Activated CD4-positive, alpha-beta T cell treated with anti-CD3 and anti-CD28 coated beads for 36 hours (primary cell): ENCODE measurements at regions not wholly inside any gene's neighbourhood (a gene's known extent, or its start where the extent isn't known, plus 50 kb on each side); places are given as distances from the start of the nearest gene placed in this dataset.
"Not testable (repeated sequence)": the region's sequence is repeated elsewhere in the genome, so short reads cannot be mapped to it uniquely, and the experiment has no call there.

Source experiments
- ATAC-seq: fragments of 200-7000 bp; cut with Tn5 transposase; one replicate; pipeline ENCODE4 v1.10.0; 2021; ENCODE audit warnings: mild to moderate bottlenecking, moderate library complexity
- CTCF ChIA-PET: fragments of 350-600 bp; sonication (Branson Sonifier 250); formaldehyde crosslinking; loops from one replicate; lab custom pipeline; 2021; ENCODE audit warnings: antibody characterized with exemption; lab: Charles Lee
- POLR2A ChIA-PET: fragments of 350-600 bp; sonication (Branson Sonifier 250); formaldehyde crosslinking; loops from one replicate; lab custom pipeline; 2021; ENCODE audit warnings: antibody characterized with exemption, inconsistent platforms; lab: Charles Lee
- DNase-seq: peaks from one replicate; pipeline ENCODE4 v3.0.0-alpha.2; 2020
- H3K27ac Mint-ChIP-seq: one replicate; pipeline ENCODE4 v1.8.0; 2021; ENCODE audit warnings: mixed read lengths
- H3K27me3 Mint-ChIP-seq: one replicate; pipeline ENCODE4 v1.8.0; 2021; ENCODE audit warnings: mixed read lengths
- H3K36me3 Mint-ChIP-seq: one replicate; pipeline ENCODE4 v1.8.0; 2021; ENCODE audit warnings: low read depth, mixed read lengths
- H3K4me1 Mint-ChIP-seq: one replicate; pipeline ENCODE4 v1.8.0; 2021; ENCODE audit warnings: mixed read lengths
- H3K4me3 Mint-ChIP-seq: one replicate; pipeline ENCODE4 v1.8.0; 2021; ENCODE audit warnings: mild to moderate bottlenecking, moderate library complexity, mixed read lengths
- H3K9me3 Mint-ChIP-seq: one replicate; pipeline ENCODE4 v1.8.0; 2021; ENCODE audit warnings: low read depth, mixed read lengths
- intact Hi-C, 2 experiments: fragments of 100-400 bp; cut with DNase I in 1 of 2; cut with micrococcal nuclease in 1 of 2; formaldehyde crosslinking; loops; one replicate each; pipeline versions ENCODE4 v1.14.2 to v1.15.1; 2022 to 2024; cut with DNase I, micrococcal nuclease

- intact Hi-C loops, result no loop called here
- Mint-ChIP-seq H3K27me3 (peaks cover 10% of the 10 kb centered on the region), H3K9me3 (no peaks in the 10 kb centered on the region), H3K4me1 (no peaks in the 10 kb centered on the region), H3K27ac (no peak overlapping the region), H3K4me3 (no peak overlapping the region), H3K36me3 (no peaks in the 10 kb centered on the region)
- ATAC-seq (no peak), DNase-seq (no peak)
- ChIA-PET CTCF (interaction anchor here (0.6 kb wide), 1 partner anchor 503 kb away, joined by 3 read pairs; no protein-coding TSS in a partner anchor), POLR2A (no interaction called here)
Measured at GRCh38 chrX:3803713-3804112, 90.3 kb upstream of the PRKX start.

- H3K9me3 Mint-ChIP-seq, result no peaks in the 10 kb centered on the region
- ATAC-seq, result no peak
- no peaks in the 10 kb centered on the region for H3K4me1 Mint-ChIP-seq
- H3K36me3 Mint-ChIP-seq, result no peaks in the 10 kb centered on the region
- intact Hi-C loops, result no loop called here
- peaks cover 6% of the 10 kb centered on the region for H3K27me3 Mint-ChIP-seq
- no peak overlapping the region for H3K4me3 Mint-ChIP-seq
- H3K27ac Mint-ChIP-seq, result no peak overlapping the region
- ChIA-PET CTCF (interaction anchor here (0.6 kb wide), 1 partner anchor 503 kb away, joined by 3 read pairs; no protein-coding TSS in a partner anchor), POLR2A (no interaction called here)
- DNase-seq, result no peak
Measured at GRCh38 chrX:3803305-3803704, 89.9 kb upstream of the PRKX start.

- H3K36me3 Mint-ChIP-seq, H3K4me1 Mint-ChIP-seq, DNase-seq, H3K27ac Mint-ChIP-seq, POLR2A ChIA-PET, H3K27me3 Mint-ChIP-seq, intact Hi-C loops, ATAC-seq, H3K4me3 Mint-ChIP-seq, H3K9me3 Mint-ChIP-seq, CTCF ChIA-PET: not testable (repeated sequence)
Measured at GRCh38 chrX:3795411-3795810, 82.0 kb upstream of the PRKX start.

GRCh38 chrX:3791449-3791848 is 78.0 kb upstream of the PRKX start:
- Mint-ChIP-seq H3K4me1 (no peaks in the 10 kb centered on the region), H3K4me3 (no peak overlapping the region), H3K36me3 (no peaks in the 10 kb centered on the region), H3K9me3 (no peaks in the 10 kb centered on the region), H3K27ac (no peak overlapping the region), H3K27me3 (peaks cover 3% of the 10 kb centered on the region)
- intact Hi-C loops, result loop anchor here in 1 of 2 experiments (5.0 kb wide), 1 partner anchor 69 kb away; no protein-coding TSS in a partner anchor
- POLR2A ChIA-PET, result no interaction called here
- DNase-seq (no peak), ATAC-seq (no peak)
- CTCF ChIA-PET, result no interaction called here

- H3K4me3 Mint-ChIP-seq, result no peak overlapping the region
- POLR2A ChIA-PET, result no interaction called here
- no peaks in the 10 kb centered on the region for H3K4me1 Mint-ChIP-seq
- no peak overlapping the region for H3K27ac Mint-ChIP-seq
- CTCF ChIA-PET, result no interaction called here
- H3K27me3 Mint-ChIP-seq, result no peaks in the 10 kb centered on the region
- no peak for ATAC-seq
- no peaks in the 10 kb centered on the region for H3K36me3 Mint-ChIP-seq
- DNase-seq, result peak; percentile 6
- peaks cover 2% of the 10 kb centered on the region for H3K9me3 Mint-ChIP-seq
- intact Hi-C loops, result no loop called here
Measured at GRCh38 chrX:3788494-3789233, 75.2 kb upstream of the PRKX start.

- no peak overlapping the region for H3K27ac Mint-ChIP-seq
- CTCF ChIA-PET, result no interaction called here
- POLR2A ChIA-PET, result no interaction called here
- ATAC-seq (no peak), DNase-seq (no peak)
- no peaks in the 10 kb centered on the region for H3K4me1 Mint-ChIP-seq
- no peak overlapping the region for H3K4me3 Mint-ChIP-seq
- intact Hi-C loops, result no loop called here
- H3K27me3 Mint-ChIP-seq, result no peaks in the 10 kb centered on the region
- H3K36me3 Mint-ChIP-seq, result no peaks in the 10 kb centered on the region
- H3K9me3 Mint-ChIP-seq, result peaks cover 2% of the 10 kb centered on the region
Measured at GRCh38 chrX:3787856-3788255, 74.4 kb upstream of the PRKX start.

GRCh38 chrX:3785822-3786221 is 72.4 kb upstream of the PRKX start:
- H3K4me3 Mint-ChIP-seq, H3K9me3 Mint-ChIP-seq, H3K27ac Mint-ChIP-seq, H3K36me3 Mint-ChIP-seq, CTCF ChIA-PET, H3K4me1 Mint-ChIP-seq, POLR2A ChIA-PET, H3K27me3 Mint-ChIP-seq, intact Hi-C loops, DNase-seq, ATAC-seq: not testable (repeated sequence)

GRCh38 chrX:3780564-3780963 is 67.1 kb upstream of the PRKX start:
- no peak for ATAC-seq
- Mint-ChIP-seq H3K4me3 (no peak overlapping the region), H3K4me1 (no peaks in the 10 kb centered on the region), H3K9me3 (peaks cover 2% of the 10 kb centered on the region), H3K27ac (no peak overlapping the region), H3K36me3 (no peaks in the 10 kb centered on the region), H3K27me3 (no peaks in the 10 kb centered on the region)
- ChIA-PET CTCF (no interaction called here), POLR2A (no interaction called here)
- DNase-seq, result no peak
- intact Hi-C loops, result no loop called here

GRCh38 chrX:3779546-3779945 is 66.1 kb upstream of the PRKX start:
- Mint-ChIP-seq H3K36me3 (no peaks in the 10 kb centered on the region), H3K4me3 (no peak overlapping the region), H3K4me1 (no peaks in the 10 kb centered on the region), H3K9me3 (no peaks in the 10 kb centered on the region), H3K27ac (no peak overlapping the region), H3K27me3 (no peaks in the 10 kb centered on the region)
- ChIA-PET POLR2A (no interaction called here), CTCF (no interaction called here)
- no peak for ATAC-seq
- intact Hi-C loops, result no loop called here
- DNase-seq, result no peak

GRCh38 chrX:3777416-3777815 is 64.0 kb upstream of the PRKX start:
- ATAC-seq (no peak), DNase-seq (no peak)
- ChIA-PET CTCF (no interaction called here), POLR2A (no interaction called here)
- Mint-ChIP-seq H3K9me3 (no peaks in the 10 kb centered on the region), H3K27ac (no peak overlapping the region), H3K4me3 (no peak overlapping the region), H3K27me3 (peaks cover 1% of the 10 kb centered on the region), H3K4me1 (no peaks in the 10 kb centered on the region), H3K36me3 (no peaks in the 10 kb centered on the region)
- intact Hi-C loops, result no loop called here

- CTCF ChIA-PET, result no interaction called here
- Mint-ChIP-seq H3K27me3 (peaks cover 1% of the 10 kb centered on the region), H3K4me3 (no peak overlapping the region), H3K27ac (no peak overlapping the region), H3K36me3 (no peaks in the 10 kb centered on the region), H3K4me1 (no peaks in the 10 kb centered on the region), H3K9me3 (no peaks in the 10 kb centered on the region)
- POLR2A ChIA-PET, result no interaction called here
- ATAC-seq (no peak), DNase-seq (no peak)
- intact Hi-C loops, result no loop called here
Measured at GRCh38 chrX:3771766-3772165, 58.3 kb upstream of the PRKX start.

GRCh38 chrX:3768881-3769280 is 55.4 kb upstream of the PRKX start:
- Mint-ChIP-seq H3K27ac (no peak overlapping the region), H3K4me3 (no peak overlapping the region), H3K4me1 (no peaks in the 10 kb centered on the region), H3K9me3 (no peaks in the 10 kb centered on the region), H3K36me3 (no peaks in the 10 kb centered on the region), H3K27me3 (peaks cover 6% of the 10 kb centered on the region)
- intact Hi-C loops, result no loop called here
- ChIA-PET POLR2A (no interaction called here), CTCF (no interaction called here)
- no peak for ATAC-seq
- DNase-seq, result no peak
